ENCODE measurements at regions not wholly inside any gene's neighbourhood (a gene's known extent, or its start where the extent isn't known, plus 50 kb on each side); places are given as distances from the start of the nearest gene placed in this dataset.

- no peak overlapping the region for H3K27ac ChIP-seq (ENCODE audit: low read length)
- no peaks in the 10 kb centered on the region for H3F3A ChIP-seq (ENCODE audit: insufficient read depth, low read length)
- DNase-seq = no peak
- H3K27me3 ChIP-seq (replicated peaks; ENCODE audit: insufficient read depth, low read length) = no peaks in the 10 kb centered on the region
- H3K4me2 ChIP-seq (ENCODE audit: low read depth, low read length) = no peak overlapping the region
- no peaks in the 10 kb centered on the region for H3K9me2 ChIP-seq (replicated peaks; ENCODE audit: insufficient read depth, low read length)
- H3K9ac ChIP-seq (ENCODE audit: low read length) = no peak overlapping the region
- TF ChIP-seq CTCF (IDR thresholded peaks at IDR 0.05; ENCODE audit: low read length) (no peak), EZH2 (optimal IDR thresholded peaks at IDR 0.05; ENCODE audit: low read depth, low read length) (no peak), EZH2phosphoT487 (IDR thresholded peaks at IDR 0.05; ENCODE audit: low read length) (no peak)
- H3K4me3 ChIP-seq (ENCODE audit: low read length) = no peak overlapping the region
- H3K79me2 ChIP-seq (ENCODE audit: low read length) = no peaks in the 10 kb centered on the region
- H3K4me1 ChIP-seq (ENCODE audit: low read length) = no peaks in the 10 kb centered on the region
- no peaks in the 10 kb centered on the region for H4K20me1 ChIP-seq (ENCODE audit: insufficient read depth, low read length)
- H3K36me3 ChIP-seq (replicated peaks; ENCODE audit: insufficient read depth, low read length) = no peaks in the 10 kb centered on the region
- no peak overlapping the region for H2AFZ ChIP-seq (ENCODE audit: low read length)
- no peaks in the 10 kb centered on the region for H3K9me3 ChIP-seq (replicated peaks; ENCODE audit: insufficient read depth, low read length)
Observed at GRCh38 chr5:61673007-61673735, 341.1 kb downstream of the ZSWIM6 start.

DNA sequence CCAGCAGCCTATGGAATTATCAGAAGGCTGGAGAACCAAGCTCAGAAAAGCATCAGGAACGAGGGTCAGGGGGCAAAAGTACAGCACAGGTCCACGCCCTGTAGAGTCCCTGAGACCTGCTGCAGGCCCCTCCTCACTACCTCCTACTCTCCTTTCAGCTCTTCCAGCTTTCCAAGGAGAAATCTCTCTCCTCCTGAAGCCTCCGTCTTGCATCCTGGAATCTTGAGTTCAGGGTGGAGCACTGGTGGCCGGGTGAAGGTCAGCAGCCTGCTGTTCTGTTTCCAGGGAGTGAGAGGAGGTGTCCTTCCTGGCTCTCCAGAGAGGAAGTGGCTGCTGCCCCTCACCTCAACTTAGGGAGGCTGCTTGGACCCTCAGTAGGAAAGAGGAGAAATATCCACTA is 342.3 kb downstream of the ZSWIM6 start:
- Histone ChIP-seq H3K4me2 (ENCODE audit: low read depth, low read length) (no peak overlapping the region), H3K79me2 (ENCODE audit: low read length) (no peaks in the 10 kb centered on the region), H3K27me3 (replicated peaks; ENCODE audit: insufficient read depth, low read length) (no peaks in the 10 kb centered on the region), H2AFZ (ENCODE audit: low read length) (no peak overlapping the region), H3K4me3 (ENCODE audit: low read length) (no peak overlapping the region), H3K9me2 (replicated peaks; ENCODE audit: insufficient read depth, low read length) (no peaks in the 10 kb centered on the region), H4K20me1 (ENCODE audit: insufficient read depth, low read length) (no peaks in the 10 kb centered on the region), H3K27ac (ENCODE audit: low read length) (no peak overlapping the region), H3K9ac (ENCODE audit: low read length) (no peak overlapping the region), H3F3A (ENCODE audit: insufficient read depth, low read length) (no peaks in the 10 kb centered on the region), H3K9me3 (replicated peaks; ENCODE audit: insufficient read depth, low read length) (no peaks in the 10 kb centered on the region), H3K36me3 (replicated peaks; ENCODE audit: insufficient read depth, low read length) (no peaks in the 10 kb centered on the region), H3K4me1 (ENCODE audit: low read length) (no peaks in the 10 kb centered on the region)
- no peak for TF ChIP-seq EZH2 (optimal IDR thresholded peaks at IDR 0.05; ENCODE audit: low read depth, low read length)
- no peak for TF ChIP-seq EZH2phosphoT487 (IDR thresholded peaks at IDR 0.05; ENCODE audit: low read length)
- no peak for TF ChIP-seq CTCF (IDR thresholded peaks at IDR 0.05; ENCODE audit: low read length)
- no peak for DNase-seq

DNA sequence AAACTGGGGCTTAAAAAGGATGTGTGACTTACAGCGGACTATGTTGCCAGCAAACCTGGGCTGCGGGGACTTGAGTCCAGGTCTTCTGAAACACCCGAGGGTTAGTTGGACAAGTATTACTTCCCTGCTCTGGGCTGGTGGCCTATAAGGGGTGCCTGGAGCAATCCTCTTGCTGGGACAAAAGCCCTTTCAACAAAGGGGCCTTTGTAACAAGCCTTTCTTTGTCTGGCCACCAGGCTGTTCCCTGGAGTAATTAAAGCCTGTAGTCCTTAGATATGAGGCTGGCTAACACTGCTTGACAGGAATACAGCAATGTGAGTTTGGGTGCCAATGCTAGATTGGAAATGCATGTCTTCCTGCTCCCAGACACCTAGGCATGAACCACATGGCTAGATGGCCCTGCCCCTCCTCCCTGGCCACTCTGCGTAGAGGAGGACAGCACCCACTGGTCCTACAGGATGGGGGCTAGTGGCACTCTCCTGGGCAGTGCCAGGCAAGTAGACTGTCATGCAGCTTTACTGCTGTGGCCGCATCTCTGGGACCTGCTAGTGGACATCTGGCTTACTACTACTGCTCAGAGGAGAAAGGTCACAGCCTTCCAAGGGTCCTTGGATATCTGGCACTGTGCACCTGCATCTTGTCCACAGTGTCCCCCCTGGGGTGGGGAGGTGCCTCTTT is 343.1 kb downstream of the ZSWIM6 start:
- Histone ChIP-seq H3K27me3 (replicated peaks; ENCODE audit: insufficient read depth, low read length) (no peaks in the 10 kb centered on the region), H2AFZ (ENCODE audit: low read length) (no peak overlapping the region), H3K4me3 (ENCODE audit: low read length) (no peak overlapping the region), H3F3A (ENCODE audit: insufficient read depth, low read length) (no peaks in the 10 kb centered on the region), H4K20me1 (ENCODE audit: insufficient read depth, low read length) (no peaks in the 10 kb centered on the region), H3K4me1 (ENCODE audit: low read length) (no peaks in the 10 kb centered on the region), H3K79me2 (ENCODE audit: low read length) (no peaks in the 10 kb centered on the region), H3K4me2 (ENCODE audit: low read depth, low read length) (no peak overlapping the region), H3K9me2 (replicated peaks; ENCODE audit: insufficient read depth, low read length) (no peaks in the 10 kb centered on the region), H3K36me3 (replicated peaks; ENCODE audit: insufficient read depth, low read length) (no peaks in the 10 kb centered on the region), H3K27ac (ENCODE audit: low read length) (no peak overlapping the region), H3K9me3 (replicated peaks; ENCODE audit: insufficient read depth, low read length) (no peaks in the 10 kb centered on the region), H3K9ac (ENCODE audit: low read length) (no peak overlapping the region)
- no peak for DNase-seq
- TF ChIP-seq EZH2 (optimal IDR thresholded peaks at IDR 0.05; ENCODE audit: low read depth, low read length) = no peak

- Histone ChIP-seq H3K4me3 (ENCODE audit: low read length) (no peak overlapping the region), H3K9me3 (replicated peaks; ENCODE audit: insufficient read depth, low read length) (no peaks in the 10 kb centered on the region), H3K36me3 (replicated peaks; ENCODE audit: insufficient read depth, low read length) (no peaks in the 10 kb centered on the region), H3K9ac (ENCODE audit: low read length) (no peak overlapping the region), H4K20me1 (ENCODE audit: insufficient read depth, low read length) (no peaks in the 10 kb centered on the region), H3K4me1 (ENCODE audit: low read length) (no peaks in the 10 kb centered on the region), H3K4me2 (ENCODE audit: low read depth, low read length) (no peak overlapping the region), H2AFZ (ENCODE audit: low read length) (no peak overlapping the region), H3K79me2 (ENCODE audit: low read length) (no peaks in the 10 kb centered on the region), H3K9me2 (replicated peaks; ENCODE audit: insufficient read depth, low read length) (no peaks in the 10 kb centered on the region), H3K27ac (ENCODE audit: low read length) (no peak overlapping the region), H3F3A (ENCODE audit: insufficient read depth, low read length) (no peaks in the 10 kb centered on the region), H3K27me3 (replicated peaks; ENCODE audit: insufficient read depth, low read length) (no peaks in the 10 kb centered on the region)
- TF ChIP-seq CTCF (IDR thresholded peaks at IDR 0.05; ENCODE audit: low read length) (no peak), EZH2 (optimal IDR thresholded peaks at IDR 0.05; ENCODE audit: low read depth, low read length) (no peak), EZH2phosphoT487 (IDR thresholded peaks at IDR 0.05; ENCODE audit: low read length) (no peak)
- DNase-seq = no peak
Observed at GRCh38 chr5:61677220-61677619, 345.2 kb downstream of the ZSWIM6 start.
